IPS-15b (cell line): ENCODE measurements at regions not wholly inside any gene's neighbourhood (a gene's known extent, or its start where the extent isn't known, plus 50 kb on each side); places are given as distances from the start of the nearest gene placed in this dataset.

Experiments
- H3K27me3 ChIP-seq: one replicate; pipeline ENCODE4 v1.6.1; 2013; ENCODE audit warnings: low read length; ENCODE audit not compliant: control insufficient read depth, insufficient read depth
- H3K36me3 ChIP-seq: one replicate; pipeline ENCODE4 v1.6.1; 2013; ENCODE audit warnings: low read length; ENCODE audit not compliant: control insufficient read depth, insufficient read depth
- H3K4me1 ChIP-seq: one replicate; pipeline ENCODE4 v1.6.1; 2013; ENCODE audit warnings: mild to moderate bottlenecking, low read length; ENCODE audit not compliant: control insufficient read depth, insufficient read depth
- H3K4me3 ChIP-seq: one replicate; pipeline ENCODE4 v1.5.1; 2013; ENCODE audit warnings: low read depth, low read length
- H3K9ac ChIP-seq: one replicate; pipeline ENCODE4 v1.6.1; 2013; ENCODE audit warnings: low read depth, mild to moderate bottlenecking, low read length
- H3K9me3 ChIP-seq: one replicate; pipeline ENCODE4 v1.6.1; 2013; ENCODE audit warnings: mild to moderate bottlenecking, low read length; ENCODE audit not compliant: control insufficient read depth, insufficient read depth

DNA sequence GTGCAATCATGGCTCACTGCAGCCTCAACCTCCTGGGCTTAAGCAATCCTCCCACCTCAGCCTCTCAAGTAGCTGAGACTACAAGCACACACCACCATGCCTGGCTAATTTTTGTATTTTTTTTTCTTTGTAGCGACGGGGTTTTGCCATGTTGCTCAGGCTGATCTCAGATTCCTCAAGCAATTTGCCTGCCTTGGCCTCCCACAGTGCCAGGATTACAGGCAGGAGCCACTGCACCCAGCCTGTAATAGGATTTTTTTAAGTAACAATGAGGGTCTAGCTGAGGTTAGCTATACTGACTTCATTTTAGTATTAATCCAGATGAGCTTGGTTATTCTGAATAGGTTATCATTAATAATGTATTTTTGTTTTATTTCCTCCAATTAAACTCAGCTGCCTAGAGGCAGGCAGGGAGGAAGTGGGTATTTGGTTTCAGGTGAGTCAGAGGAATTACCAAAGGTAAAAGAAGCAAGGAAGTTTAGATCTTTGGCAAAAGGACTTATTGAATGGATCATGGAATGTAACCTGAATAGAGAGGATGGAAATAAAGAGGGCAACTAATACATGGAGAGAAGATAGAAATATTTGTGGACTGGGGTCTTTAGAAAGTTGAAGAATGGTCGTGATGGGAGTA is 1023.3 kb upstream of the TENM3 start:
- no peaks in the 10 kb centered on the region for H3K36me3 ChIP-seq
- no peaks in the 10 kb centered on the region for H3K27me3 ChIP-seq
- no peaks in the 10 kb centered on the region for H3K4me1 ChIP-seq
- H3K9ac ChIP-seq: no peak overlapping the region
- H3K9me3 ChIP-seq: no peaks in the 10 kb centered on the region
- no peak overlapping the region for H3K4me3 ChIP-seq

DNA sequence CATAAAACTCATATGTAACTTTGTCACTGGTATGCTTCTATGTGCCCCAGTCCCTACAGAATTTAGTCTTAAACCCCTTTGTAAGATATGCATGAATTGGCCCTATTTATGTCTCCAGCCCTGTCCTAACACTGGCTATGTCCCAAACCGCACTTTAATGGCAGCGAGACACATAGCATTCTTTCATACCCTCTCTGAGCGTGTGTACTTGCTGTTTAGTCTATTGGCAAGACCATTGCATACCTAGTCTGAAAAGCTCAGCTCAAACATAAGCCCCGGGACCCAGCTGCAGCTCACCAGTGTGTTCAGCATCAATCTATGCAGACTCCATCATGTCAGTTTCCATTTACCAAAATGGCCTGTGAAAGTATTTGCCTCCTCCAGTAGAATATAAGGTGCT is 1018.4 kb upstream of the TENM3 start:
- H3K9me3 ChIP-seq: no peaks in the 10 kb centered on the region
- H3K4me3 ChIP-seq: no peak overlapping the region
- H3K4me1 ChIP-seq: peaks cover 9% of the 10 kb centered on the region
- H3K36me3 ChIP-seq: no peaks in the 10 kb centered on the region
- H3K27me3 ChIP-seq: no peaks in the 10 kb centered on the region
- no peak overlapping the region for H3K9ac ChIP-seq

DNA sequence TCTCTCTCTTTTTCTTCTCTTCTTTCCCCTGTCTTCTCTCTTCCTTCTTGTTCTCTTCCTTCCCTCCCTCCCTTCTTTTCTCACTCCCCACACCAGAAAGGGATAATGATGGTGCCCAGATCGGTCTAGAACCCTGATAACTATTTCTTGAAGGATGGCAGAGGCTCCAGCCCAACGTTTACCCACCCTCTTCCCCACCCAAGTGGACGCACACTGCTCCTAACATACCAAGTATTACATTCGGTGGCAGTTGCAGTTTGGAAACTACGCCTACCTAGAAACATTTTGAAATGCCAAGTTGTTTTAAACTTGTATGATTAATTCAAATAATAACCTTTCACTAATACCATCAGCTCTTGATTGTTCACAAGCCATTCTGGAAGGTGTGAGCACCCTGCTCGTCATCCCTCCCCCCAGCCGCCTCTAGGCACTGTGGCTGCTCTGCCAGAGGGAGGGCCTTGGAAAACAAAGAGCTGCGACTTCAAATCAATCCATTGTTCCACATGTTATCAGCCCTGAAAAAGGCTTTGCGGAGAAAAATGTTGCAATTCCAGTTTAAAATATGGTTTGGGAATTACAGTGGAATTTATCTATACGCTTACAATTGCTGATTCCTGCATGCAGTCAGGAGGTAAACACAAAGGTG is 1017.5 kb upstream of the TENM3 start:
- Histone ChIP-seq H3K9ac (no peak overlapping the region), H3K4me3 (no peak overlapping the region), H3K27me3 (no peaks in the 10 kb centered on the region), H3K4me1 (peaks cover 9% of the 10 kb centered on the region), H3K36me3 (no peaks in the 10 kb centered on the region), H3K9me3 (no peaks in the 10 kb centered on the region)

DNA sequence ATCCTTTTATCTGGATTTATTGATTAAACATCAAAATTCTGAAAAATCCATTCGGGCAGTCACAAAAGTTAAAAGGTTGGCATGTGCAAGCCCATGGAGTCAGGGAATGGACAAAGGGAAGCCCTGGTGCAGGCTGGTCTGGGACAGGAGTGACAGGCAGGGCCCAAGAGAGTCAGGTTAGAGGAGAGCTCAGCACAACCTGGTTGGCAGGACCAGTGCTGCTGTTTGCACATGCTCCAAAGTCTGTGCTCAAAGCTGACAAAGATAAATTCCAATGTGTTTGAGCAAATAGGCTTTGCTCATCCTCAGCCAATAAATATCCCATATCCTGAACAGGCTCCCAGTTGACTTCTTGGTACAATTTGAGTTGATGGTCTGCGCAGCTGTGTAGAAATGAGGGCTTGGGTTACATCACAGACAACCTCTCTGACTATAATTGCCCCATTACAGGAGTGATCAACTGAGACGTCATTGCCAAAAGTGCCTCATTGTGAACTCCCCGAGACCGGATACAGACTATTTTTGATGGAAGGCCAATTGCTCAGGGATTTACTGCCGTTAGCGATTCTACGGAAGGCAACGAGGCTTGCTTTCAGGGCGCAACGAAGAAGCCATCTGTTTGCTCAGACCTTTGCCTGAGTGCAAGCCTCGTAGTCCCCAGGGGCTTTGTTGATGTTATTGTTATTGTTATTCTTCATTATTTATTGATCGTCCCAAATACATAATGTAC is 1008.1 kb upstream of the TENM3 start:
- H3K9ac ChIP-seq: no peak overlapping the region
- H3K4me1 ChIP-seq: peaks cover 4% of the 10 kb centered on the region

DNA sequence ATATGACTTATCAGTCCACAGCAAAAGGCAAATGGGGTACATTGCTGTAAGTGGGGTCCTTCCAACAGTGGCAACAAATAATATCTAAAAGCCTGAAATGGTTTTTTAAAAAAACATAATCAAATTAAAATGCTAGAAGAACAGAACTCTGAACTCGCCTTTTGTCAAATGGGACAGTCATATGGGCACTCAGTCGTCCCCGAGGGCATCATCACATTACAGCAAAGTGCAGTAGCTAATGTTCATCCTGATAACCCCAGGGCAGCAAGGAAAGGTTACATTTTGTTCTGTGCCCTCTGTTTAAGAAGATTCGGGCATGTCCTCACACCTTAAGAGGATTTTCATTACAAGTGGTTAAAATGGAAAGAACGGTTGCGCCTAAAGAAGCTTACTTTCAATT is 997.9 kb upstream of the TENM3 start:
- peaks cover 4% of the 10 kb centered on the region for H3K4me1 ChIP-seq
- H3K9me3 ChIP-seq: no peaks in the 10 kb centered on the region
- H3K27me3 ChIP-seq: no peaks in the 10 kb centered on the region
- H3K36me3 ChIP-seq: no peaks in the 10 kb centered on the region
- H3K4me3 ChIP-seq: no peak overlapping the region
- no peak overlapping the region for H3K9ac ChIP-seq

More for the DNA sequence above, 1008.1 kb upstream of the TENM3 start:
- Histone ChIP-seq H3K27me3 (no peaks in the 10 kb centered on the region), H3K9me3 (no peaks in the 10 kb centered on the region), H3K4me3 (no peak overlapping the region), H3K36me3 (no peaks in the 10 kb centered on the region)

DNA sequence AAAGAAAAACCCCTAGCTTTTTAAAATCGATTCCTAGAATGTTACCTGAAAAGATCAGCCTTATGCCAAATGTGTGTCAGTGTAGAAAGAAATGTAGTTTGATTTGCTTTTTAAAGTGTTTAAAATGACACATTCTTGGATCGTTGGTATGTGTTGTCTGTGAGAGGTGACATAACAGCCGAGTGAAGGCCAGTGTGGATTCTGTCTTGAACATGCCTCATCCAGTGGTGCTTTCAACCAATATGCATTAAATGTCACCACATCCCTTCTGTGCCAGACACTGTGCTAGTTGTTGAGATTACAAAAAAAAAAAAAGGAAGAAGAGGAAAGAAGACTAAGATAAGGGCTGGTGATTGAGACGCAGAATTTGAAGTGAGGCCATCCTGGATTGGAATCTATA is 994.2 kb upstream of the TENM3 start:
- Histone ChIP-seq H3K4me1 (peaks cover 4% of the 10 kb centered on the region), H3K4me3 (no peak overlapping the region), H3K27me3 (no peaks in the 10 kb centered on the region), H3K36me3 (no peaks in the 10 kb centered on the region), H3K9ac (no peak overlapping the region), H3K9me3 (no peaks in the 10 kb centered on the region)

DNA sequence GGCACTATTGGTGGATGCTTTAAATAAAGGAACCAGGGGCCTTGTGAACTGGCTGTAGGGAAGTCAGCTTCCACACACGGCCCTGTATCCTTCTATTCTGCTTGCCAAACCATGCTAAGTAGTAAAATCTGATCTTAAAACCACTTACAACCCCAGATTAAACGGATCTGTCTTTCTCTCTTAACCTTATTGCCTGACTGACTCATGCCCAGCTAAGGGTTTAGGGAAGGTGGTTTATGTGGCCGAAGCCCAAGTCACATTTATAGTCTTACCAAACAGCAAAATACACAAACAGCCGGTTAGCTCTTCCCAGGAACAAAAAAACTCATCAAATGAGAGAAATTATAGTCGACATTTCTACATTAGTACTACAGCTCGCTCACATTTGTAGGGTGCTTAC is 988.4 kb upstream of the TENM3 start:
- no peak overlapping the region for H3K9ac ChIP-seq
- H3K4me1 ChIP-seq: no peaks in the 10 kb centered on the region
- H3K4me3 ChIP-seq: no peak overlapping the region
- H3K9me3 ChIP-seq: no peaks in the 10 kb centered on the region
- H3K36me3 ChIP-seq: no peaks in the 10 kb centered on the region
- H3K27me3 ChIP-seq: no peaks in the 10 kb centered on the region

DNA sequence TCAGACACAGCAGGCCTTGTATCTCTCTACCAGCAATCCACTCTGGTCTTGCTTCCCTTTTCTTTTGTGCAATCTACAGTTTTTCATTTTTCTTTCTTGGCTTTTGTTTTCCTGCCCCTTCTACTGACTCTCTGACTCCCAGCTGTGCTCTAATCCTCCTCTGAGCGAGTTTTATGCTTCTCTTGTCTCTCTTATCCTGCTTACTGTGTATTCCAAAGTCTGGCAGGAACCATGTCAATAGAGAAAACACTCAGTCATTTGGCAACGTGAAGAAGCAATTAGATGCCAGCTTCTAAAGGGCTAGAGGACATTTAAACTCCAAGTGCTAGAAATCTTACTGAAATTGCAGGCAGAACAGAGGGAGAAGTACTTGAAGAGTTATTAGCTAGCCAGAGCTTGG is 984.6 kb upstream of the TENM3 start:
- no peak overlapping the region for H3K4me3 ChIP-seq
- H3K9me3 ChIP-seq: no peaks in the 10 kb centered on the region
- H3K4me1 ChIP-seq: no peaks in the 10 kb centered on the region
- no peak overlapping the region for H3K9ac ChIP-seq
- H3K36me3 ChIP-seq: no peaks in the 10 kb centered on the region
- H3K27me3 ChIP-seq: no peaks in the 10 kb centered on the region

DNA sequence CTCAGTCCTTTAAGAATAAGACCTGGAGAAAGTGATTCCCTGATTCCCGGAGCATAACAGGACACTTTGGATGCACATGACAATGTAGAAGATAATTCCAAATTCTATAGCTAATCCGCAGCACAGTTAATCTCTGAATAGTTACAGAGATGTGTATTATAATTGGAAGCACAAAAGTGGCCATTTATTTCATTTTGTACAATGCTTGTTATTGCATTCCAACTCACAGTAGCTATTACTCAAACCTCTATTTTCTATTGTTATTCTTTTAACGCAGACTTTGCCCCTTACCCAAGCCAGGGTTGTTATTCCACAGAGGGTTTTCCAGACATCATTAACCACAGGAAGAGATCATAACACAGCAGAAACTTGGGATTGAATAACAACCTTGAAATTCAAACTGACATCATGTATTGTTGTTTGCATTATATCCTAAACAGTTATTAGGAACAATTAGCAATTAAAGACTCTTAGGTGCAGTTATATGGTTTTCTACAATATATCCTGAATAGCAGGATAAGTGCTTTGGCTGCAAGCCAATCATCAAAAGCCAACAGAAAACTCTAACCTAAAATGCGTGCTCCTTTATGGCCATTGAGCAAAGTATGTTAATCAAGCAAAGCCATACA is 984.0 kb upstream of the TENM3 start:
- H3K9ac ChIP-seq: no peak overlapping the region
- no peaks in the 10 kb centered on the region for H3K36me3 ChIP-seq
- no peak overlapping the region for H3K4me3 ChIP-seq
- H3K9me3 ChIP-seq: no peaks in the 10 kb centered on the region
- no peaks in the 10 kb centered on the region for H3K27me3 ChIP-seq
- no peaks in the 10 kb centered on the region for H3K4me1 ChIP-seq

DNA sequence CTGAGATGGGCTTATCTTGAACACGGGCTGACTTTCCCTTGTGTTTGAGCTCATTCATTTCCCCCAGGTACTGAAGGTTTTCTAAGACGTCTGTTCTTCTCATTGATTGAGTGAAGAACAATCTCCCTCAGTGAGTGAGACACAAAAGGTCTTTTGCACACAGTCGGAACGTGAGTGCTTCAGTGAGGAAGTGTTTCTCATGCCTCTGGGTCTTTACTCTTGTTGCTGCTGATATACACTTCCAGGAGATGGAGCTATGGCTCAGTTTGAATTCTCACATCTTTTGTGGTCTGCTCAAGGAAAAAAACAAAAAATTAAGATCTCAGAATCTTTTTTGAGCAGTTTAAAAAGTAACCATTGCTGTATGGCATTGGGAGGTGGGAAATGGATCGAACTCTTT is 981.9 kb upstream of the TENM3 start:
- Histone ChIP-seq H3K4me1 (no peaks in the 10 kb centered on the region), H3K27me3 (no peaks in the 10 kb centered on the region), H3K4me3 (no peak overlapping the region), H3K9ac (no peak overlapping the region), H3K9me3 (no peaks in the 10 kb centered on the region), H3K36me3 (no peaks in the 10 kb centered on the region)

DNA sequence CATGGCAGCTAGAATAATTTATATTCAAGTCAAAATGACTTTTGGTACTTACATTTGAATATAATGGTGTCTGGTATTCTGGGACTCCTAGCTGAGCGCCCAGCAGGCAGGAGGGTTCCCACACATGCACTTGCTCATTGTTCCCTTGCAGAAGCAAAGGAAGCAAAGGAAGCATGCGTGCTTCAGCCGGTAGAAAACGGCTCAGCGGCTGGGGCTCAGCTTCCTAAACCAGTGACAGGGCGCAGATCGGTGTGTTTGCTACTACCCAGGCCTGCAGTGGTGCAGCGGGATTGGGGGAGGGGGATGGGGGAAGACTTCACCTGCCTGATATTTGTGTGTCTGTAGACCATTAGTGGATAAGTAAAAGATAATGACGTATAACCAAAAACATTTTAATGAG is 978.3 kb upstream of the TENM3 start:
- H3K4me3 ChIP-seq: no peak overlapping the region

DNA sequence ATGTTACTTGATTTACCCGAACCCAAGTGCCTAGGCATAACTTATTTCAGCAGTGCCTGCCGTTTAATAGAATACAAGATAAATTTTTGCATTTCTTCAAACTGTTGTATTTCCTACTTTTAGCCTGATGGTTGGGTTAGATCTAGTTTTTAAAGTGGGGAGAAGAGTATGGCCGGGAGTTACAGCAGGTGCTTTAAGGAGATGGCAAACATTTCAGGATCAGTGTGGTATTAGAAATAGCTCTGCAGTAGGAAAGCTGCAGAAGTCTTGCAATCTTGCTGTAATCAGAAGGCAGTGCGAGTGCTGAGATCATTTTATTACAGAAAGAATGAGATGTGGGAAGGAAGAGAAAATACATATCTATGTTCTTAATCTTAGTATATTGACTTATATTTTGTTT is 977.8 kb upstream of the TENM3 start:
- Histone ChIP-seq H3K9ac (no peak overlapping the region), H3K27me3 (no peaks in the 10 kb centered on the region), H3K36me3 (no peaks in the 10 kb centered on the region), H3K9me3 (no peaks in the 10 kb centered on the region), H3K4me1 (no peaks in the 10 kb centered on the region), H3K4me3 (no peak overlapping the region)

More for the DNA sequence above, 978.3 kb upstream of the TENM3 start:
- Histone ChIP-seq H3K9ac (no peak overlapping the region), H3K27me3 (no peaks in the 10 kb centered on the region), H3K9me3 (no peaks in the 10 kb centered on the region), H3K4me1 (no peaks in the 10 kb centered on the region), H3K36me3 (no peaks in the 10 kb centered on the region)
